GM21515 (cell line): ENCODE measurements at regions not wholly inside any gene's neighbourhood (a gene's known extent, or its start where the extent isn't known, plus 50 kb on each side); places are given as distances from the start of the nearest gene placed in this dataset.

Experiments
- ATAC-seq: cut with Tn5 transposase; IDR thresholded peaks from one replicate; pipeline ENCODE4 v1.9.1; 2021; ENCODE audit not compliant: unreplicated experiment

- ATAC-seq: no peak
These were observed 277.9 kb downstream of the RPLP1 start for GRCh38 chr15:69730281-69731080.

GRCh38 chr15:69731081-69731330 lies 278.4 kb downstream of the RPLP1 start:
- no peak for ATAC-seq

- no peak for ATAC-seq
These were observed 279.0 kb downstream of the RPLP1 start for GRCh38 chr15:69731581-69731980.

GRCh38 chr15:69732133-69732532 lies 279.5 kb downstream of the RPLP1 start:
- no peak for ATAC-seq

- no peak for ATAC-seq
These were observed 282.1 kb downstream of the RPLP1 start for GRCh38 chr15:69734699-69735098.

- no peak for ATAC-seq
These were observed 282.5 kb downstream of the RPLP1 start for GRCh38 chr15:69735121-69735520.

- ATAC-seq: no peak
These were observed 283.5 kb downstream of the RPLP1 start for GRCh38 chr15:69736161-69736560.

- ATAC-seq: no peak
These were observed 285.3 kb downstream of the RPLP1 start for GRCh38 chr15:69737916-69738315.

- ATAC-seq: no peak
These were observed 288.1 kb downstream of the RPLP1 start for GRCh38 chr15:69740684-69741083.

GRCh38 chr15:69742361-69742760 lies 289.7 kb downstream of the RPLP1 start:
- ATAC-seq: no peak

GRCh38 chr15:69743091-69743490 lies 290.5 kb downstream of the RPLP1 start:
- ATAC-seq: no peak

GRCh38 chr15:69744391-69745162 lies 292.0 kb downstream of the RPLP1 start:
- no peak for ATAC-seq

- no peak for ATAC-seq
These were observed 294.6 kb downstream of the RPLP1 start for GRCh38 chr15:69747193-69747592.

GRCh38 chr15:69748131-69748530 lies 295.5 kb downstream of the RPLP1 start:
- ATAC-seq: no peak

- no peak for ATAC-seq
These were observed 296.1 kb downstream of the RPLP1 start for GRCh38 chr15:69748576-69749185.

GRCh38 chr15:69749274-69749673 lies 296.7 kb downstream of the RPLP1 start:
- ATAC-seq: no peak

GRCh38 chr15:69749797-69750196 lies 297.2 kb downstream of the RPLP1 start:
- ATAC-seq: no peak

GRCh38 chr15:69750253-69750652 lies 297.6 kb downstream of the RPLP1 start:
- ATAC-seq: no peak

GRCh38 chr15:69751147-69751546 lies 298.5 kb downstream of the RPLP1 start:
- no peak for ATAC-seq

- ATAC-seq: no peak
These were observed 298.9 kb downstream of the RPLP1 start for GRCh38 chr15:69751566-69751965.

- no peak for ATAC-seq
These were observed 301.2 kb downstream of the RPLP1 start for GRCh38 chr15:69753867-69754266.

- ATAC-seq: no peak
These were observed 301.7 kb downstream of the RPLP1 start for GRCh38 chr15:69754313-69754712.
